H9 (cell line): ENCODE measurements at regions not wholly inside any gene's neighbourhood (a gene's known extent, or its start where the extent isn't known, plus 50 kb on each side); places are given as distances from the start of the nearest gene placed in this dataset.

Experiments
- DNase-seq: peaks from one replicate; pipeline ENCODE4 v3.0.0-alpha.2; 2017
- H2AFZ ChIP-seq: one replicate; pipeline ENCODE4 v1.6.1; 2013; ENCODE audit warnings: mild to moderate bottlenecking, low read length, control low read depth, moderate library complexity
- H2AK5ac ChIP-seq: 2 replicates; pipeline ENCODE4 v1.6.1; 2013; ENCODE audit warnings: low read length, control low read depth, mixed read lengths; ENCODE audit not compliant: insufficient read length
- H2BK120ac ChIP-seq: one replicate; pipeline ENCODE4 v1.6.1; 2013; ENCODE audit warnings: low read depth, mild to moderate bottlenecking, low read length, control low read depth, inconsistent platforms; ENCODE audit not compliant: poor library complexity, severe bottlenecking
- H2BK12ac ChIP-seq: 2 replicates; pipeline ENCODE4 v1.6.1; 2013; ENCODE audit warnings: low read length, control low read depth, mixed read lengths, low read depth; ENCODE audit not compliant: insufficient read length
- H2BK15ac ChIP-seq: 2 replicates; pipeline ENCODE4 v1.6.1; 2013; ENCODE audit warnings: low read depth, low read length, control low read depth
- H2BK20ac ChIP-seq: one replicate; pipeline ENCODE4 v1.6.1; 2013; ENCODE audit warnings: low read depth, mild to moderate bottlenecking, low read length, control low read depth, inconsistent platforms; ENCODE audit not compliant: poor library complexity, severe bottlenecking
- H2BK5ac ChIP-seq: 2 replicates; pipeline ENCODE4 v1.6.1; 2013; ENCODE audit warnings: low read length, control low read depth, mixed read lengths; ENCODE audit not compliant: insufficient read length
- H3K14ac ChIP-seq: 2 replicates; pipeline ENCODE4 v1.6.1; 2013; ENCODE audit warnings: low read length, control low read depth; ENCODE audit not compliant: insufficient read depth
- H3K18ac ChIP-seq: 2 replicates; pipeline ENCODE4 v1.6.1; 2013; ENCODE audit warnings: low read depth, mild to moderate bottlenecking, mixed read lengths, low read length, control low read depth; ENCODE audit not compliant: insufficient read length
- H3K23ac ChIP-seq: 2 replicates; pipeline ENCODE4 v1.6.1; 2013; ENCODE audit warnings: low read length, control low read depth, mixed read lengths, low read depth; ENCODE audit not compliant: insufficient read length
- H3K23me2 ChIP-seq: 2 replicates; pipeline ENCODE4 v1.6.1; 2013; ENCODE audit warnings: low read depth, mild to moderate bottlenecking, mixed read lengths, low read length, control low read depth; ENCODE audit not compliant: insufficient read length, poor library complexity, severe bottlenecking
- H3K27ac ChIP-seq: 2 replicates; pipeline ENCODE4 v1.5.1; 2013; ENCODE audit warnings: low read length, control low read depth, mixed read lengths, low read depth; ENCODE audit not compliant: insufficient read length
- H3K27me3 ChIP-seq: 2 replicates; pipeline ENCODE4 v1.6.1; 2013; ENCODE audit warnings: low read length, control low read depth, inconsistent platforms; ENCODE audit not compliant: insufficient read depth
- H3K4ac ChIP-seq: 2 replicates; pipeline ENCODE4 v1.6.1; 2013; ENCODE audit warnings: low read depth, mild to moderate bottlenecking, control low read depth, inconsistent platforms, low read length, moderate library complexity
- H3K4me1 ChIP-seq: 2 replicates; pipeline ENCODE4 v1.6.1; 2013; ENCODE audit warnings: low read length, control low read depth, inconsistent platforms; ENCODE audit not compliant: insufficient read depth
- H3K4me2 ChIP-seq: 2 replicates; pipeline ENCODE4 v1.6.1; 2013; ENCODE audit warnings: low read length, control low read depth, mixed read lengths; ENCODE audit not compliant: insufficient read length, insufficient read depth
- H3K56ac ChIP-seq: 2 replicates; pipeline ENCODE4 v1.6.1; 2013; ENCODE audit warnings: low read depth, mild to moderate bottlenecking, mixed read lengths, low read length, control low read depth; ENCODE audit not compliant: insufficient read length
- H3K79me1 ChIP-seq: 2 replicates; pipeline ENCODE4 v1.6.1; 2013; ENCODE audit warnings: low read depth, mild to moderate bottlenecking, moderate library complexity, low read length, control low read depth, inconsistent platforms; ENCODE audit not compliant: insufficient read depth, poor library complexity, severe bottlenecking
- H3K79me2 ChIP-seq: 2 replicates; pipeline ENCODE4 v1.6.1; 2013; ENCODE audit warnings: low read length, control low read depth, inconsistent platforms; ENCODE audit not compliant: insufficient read depth
- H3K9ac ChIP-seq: 2 replicates; pipeline ENCODE4 v1.6.1; 2013; ENCODE audit warnings: low read length, control low read depth, mixed read lengths; ENCODE audit not compliant: insufficient read length; ENCODE audit errors: extremely low read depth
- H3K9me3 ChIP-seq: one replicate; pipeline ENCODE4 v1.6.1; 2013; ENCODE audit warnings: low read depth, low read length, inconsistent platforms; ENCODE audit not compliant: control insufficient read depth
- H3T11ph ChIP-seq: one replicate; pipeline ENCODE4 v1.6.1; 2013; ENCODE audit warnings: mild to moderate bottlenecking, low read length, control low read depth, inconsistent platforms
- H4K20me1 ChIP-seq: one replicate; pipeline ENCODE4 v1.6.1; 2013; ENCODE audit not compliant: control insufficient read depth, insufficient read length, insufficient read depth
- H4K5ac ChIP-seq: 2 replicates; pipeline ENCODE4 v1.6.1; 2013; ENCODE audit warnings: low read depth, mild to moderate bottlenecking, mixed read lengths, low read length, control low read depth; ENCODE audit not compliant: insufficient read length
- H4K8ac ChIP-seq: replicated peaks from 2 replicates; pipeline ENCODE4 v1.6.1; 2013; ENCODE audit warnings: low read length, control low read depth, mixed read lengths, low read depth; ENCODE audit not compliant: insufficient read length
- H4K91ac ChIP-seq: 2 replicates; pipeline ENCODE4 v1.6.1; 2013; ENCODE audit warnings: low read depth, mild to moderate bottlenecking, moderate library complexity, mixed read lengths, low read length, control low read depth; ENCODE audit not compliant: insufficient read length
- H3K27ac Mint-ChIP-seq, 3 experiments: 2 replicates in 2 of 3; 3 replicates in 1 of 3; pipeline ENCODE4 v1.8.0; 2020 to 2021; ENCODE audit warnings: mixed read lengths in 3 of 3, mild to moderate bottlenecking in 1 of 3, moderate library complexity in 1 of 3
- H3K27me3 Mint-ChIP-seq: 2 replicates; pipeline ENCODE4 v1.8.0; 2021; ENCODE audit warnings: low read depth, mild to moderate bottlenecking, moderate library complexity, mixed read lengths
- H3K36me3 Mint-ChIP-seq, 3 experiments: 2 replicates in 2 of 3; 3 replicates in 1 of 3; pipeline ENCODE4 v1.8.0; 2020 to 2021; ENCODE audit warnings: low read depth in 3 of 3, mixed read lengths in 3 of 3; ENCODE audit not compliant: insufficient read depth in 1 of 3
- H3K4me1 Mint-ChIP-seq, 2 experiments: 2 replicates each; pipeline ENCODE4 v1.8.0; 2020; ENCODE audit warnings: mixed read lengths in 2 of 2
- H3K4me3 Mint-ChIP-seq, 2 experiments: 2 replicates in 1 of 2; 3 replicates in 1 of 2; pipeline ENCODE4 v1.8.0; 2020 to 2021; ENCODE audit warnings: mild to moderate bottlenecking in 2 of 2, mixed read lengths in 2 of 2, moderate library complexity in 1 of 2
- H3K9me3 Mint-ChIP-seq, 2 experiments: 2 replicates in 1 of 2; 3 replicates in 1 of 2; pipeline ENCODE4 v1.8.0; 2020; ENCODE audit warnings: mild to moderate bottlenecking in 2 of 2, mixed read lengths in 2 of 2, moderate library complexity in 1 of 2
- TF ChIP-seq, protein P1 (sequence below): fragments of 200-600 bp; sonication (generic); conservative IDR thresholded peaks from 3 replicates; pipeline ENCODE4 v1.8.0; 2021; ENCODE audit warnings: antibody characterized with exemption, mild to moderate bottlenecking

DNA sequence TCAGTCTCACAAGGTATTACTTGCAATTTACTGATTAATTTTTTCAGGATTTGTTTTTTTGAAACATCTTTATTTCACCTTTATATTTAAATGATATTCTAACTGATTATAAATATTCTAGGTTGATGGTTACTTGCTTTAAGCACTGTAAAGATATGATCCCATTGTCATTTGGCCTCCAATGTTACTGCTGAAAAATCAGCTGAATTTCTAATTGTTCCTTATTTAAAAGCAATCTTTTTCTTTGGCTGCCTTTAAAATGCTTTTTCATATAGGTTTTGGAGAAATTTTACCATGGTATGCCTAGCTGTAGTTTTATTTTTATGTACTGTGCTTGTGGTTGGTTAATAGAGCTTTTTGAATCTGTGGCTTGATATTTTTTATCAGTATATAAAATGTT is 275.6 kb upstream of the PPFIA2 start:
- no peak overlapping the region for H2AFZ ChIP-seq
- no peak overlapping the region for H3K18ac ChIP-seq
- Mint-ChIP-seq H3K4me3 (no peak overlapping the region), H3K9me3 (peaks cover 2 to 3% of the 10 kb centered on the region in 2 experiments; a peak in 2 of 5 replicates), H3K4me1 (no peaks in the 10 kb centered on the region), H3K27ac (no peak overlapping the region), H3K27me3 (no peaks in the 10 kb centered on the region), H3K36me3 (no peaks in the 10 kb centered on the region)
- TF ChIP-seq, protein P1, sequence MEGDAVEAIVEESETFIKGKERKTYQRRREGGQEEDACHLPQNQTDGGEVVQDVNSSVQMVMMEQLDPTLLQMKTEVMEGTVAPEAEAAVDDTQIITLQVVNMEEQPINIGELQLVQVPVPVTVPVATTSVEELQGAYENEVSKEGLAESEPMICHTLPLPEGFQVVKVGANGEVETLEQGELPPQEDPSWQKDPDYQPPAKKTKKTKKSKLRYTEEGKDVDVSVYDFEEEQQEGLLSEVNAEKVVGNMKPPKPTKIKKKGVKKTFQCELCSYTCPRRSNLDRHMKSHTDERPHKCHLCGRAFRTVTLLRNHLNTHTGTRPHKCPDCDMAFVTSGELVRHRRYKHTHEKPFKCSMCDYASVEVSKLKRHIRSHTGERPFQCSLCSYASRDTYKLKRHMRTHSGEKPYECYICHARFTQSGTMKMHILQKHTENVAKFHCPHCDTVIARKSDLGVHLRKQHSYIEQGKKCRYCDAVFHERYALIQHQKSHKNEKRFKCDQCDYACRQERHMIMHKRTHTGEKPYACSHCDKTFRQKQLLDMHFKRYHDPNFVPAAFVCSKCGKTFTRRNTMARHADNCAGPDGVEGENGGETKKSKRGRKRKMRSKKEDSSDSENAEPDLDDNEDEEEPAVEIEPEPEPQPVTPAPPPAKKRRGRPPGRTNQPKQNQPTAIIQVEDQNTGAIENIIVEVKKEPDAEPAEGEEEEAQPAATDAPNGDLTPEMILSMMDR = no peak
- no peak overlapping the region for H2BK15ac ChIP-seq
- H3T11ph ChIP-seq = no peak overlapping the region
- no peak overlapping the region for H4K8ac ChIP-seq
- H3K4me1 ChIP-seq = no peaks in the 10 kb centered on the region
- no peaks in the 10 kb centered on the region for H3K79me1 ChIP-seq
- no peak overlapping the region for H3K56ac ChIP-seq
- H2BK20ac ChIP-seq = no peak overlapping the region
- H3K79me2 ChIP-seq = no peaks in the 10 kb centered on the region
- no peak overlapping the region for H2AK5ac ChIP-seq
- no peak overlapping the region for H3K14ac ChIP-seq
- no peaks in the 10 kb centered on the region for H4K20me1 ChIP-seq
- H3K9ac ChIP-seq = no peak overlapping the region
- no peak overlapping the region for H2BK12ac ChIP-seq
- H3K23ac ChIP-seq = no peak overlapping the region
- H2BK120ac ChIP-seq = no peak overlapping the region
- no peak overlapping the region for H3K27ac ChIP-seq
- no peak overlapping the region for H2BK5ac ChIP-seq
- H3K9me3 ChIP-seq = no peaks in the 10 kb centered on the region
- H4K91ac ChIP-seq = no peak overlapping the region
- no peak for DNase-seq
- H3K23me2 ChIP-seq = no peaks in the 10 kb centered on the region
- H4K5ac ChIP-seq = no peak overlapping the region
- no peak overlapping the region for H3K4me2 ChIP-seq
- no peaks in the 10 kb centered on the region for H3K27me3 ChIP-seq
- H3K4ac ChIP-seq = no peak overlapping the region
